PC-9 (cell line): ENCODE measurements at regions not wholly inside any gene's neighbourhood (a gene's known extent, or its start where the extent isn't known, plus 50 kb on each side); places are given as distances from the start of the nearest gene placed in this dataset.

Experiments used
- BruUV-seq: library from RNA; stranded (reverse); fragments of 400-500 nt; replicated peaks from 2 replicates; lab custom pipeline; 2021; lab: Mats Ljungman, UMichigan
- CTCF ChIA-PET: fragments of 300-600 bp; sonication (Branson Sonifier 250); formaldehyde crosslinking; loops from one replicate; lab custom pipeline; 2022; ENCODE audit warnings: antibody characterized with exemption; lab: Charles Lee
- POLR2A ChIA-PET: fragments of 300-600 bp; sonication (Branson Sonifier 250); formaldehyde crosslinking; loops from one replicate; lab custom pipeline; 2022; ENCODE audit warnings: antibody characterized with exemption; ENCODE audit not compliant: unreplicated experiment; lab: Charles Lee
- DNase-seq, 2 experiments: peaks; one replicate each; pipeline versions ENCODE4 v3.0.0 to v3.0.0-alpha.2; 2015 to 2022; ENCODE audit warnings: mixed read lengths in 1 of 2
- H2AFZ ChIP-seq: fragments of 200-600 bp; sonication (generic); 2 replicates; pipeline ENCODE4 v1.8.1; 2017; ENCODE audit warnings: antibody characterized with exemption
- H3F3A ChIP-seq: fragments of 200-600 bp; sonication (generic); 2 replicates; pipeline ENCODE4 v1.8.1; 2017; ENCODE audit warnings: antibody characterized with exemption, mild to moderate bottlenecking, low read depth; ENCODE audit not compliant: insufficient read depth
- H3K27ac ChIP-seq: fragments of 200-600 bp; sonication (generic); 2 replicates; pipeline ENCODE4 v1.6.1; 2016; ENCODE audit warnings: mixed run types
- H3K27me3 ChIP-seq: fragments of 200-600 bp; sonication (generic); 2 replicates; pipeline ENCODE4 v1.6.1; 2016; ENCODE audit warnings: low read depth, mixed run types; ENCODE audit not compliant: insufficient read depth
- H3K36me3 ChIP-seq: fragments of 200-600 bp; sonication (generic); 2 replicates; pipeline ENCODE4 v1.6.1; 2016; ENCODE audit warnings: low read depth, mixed run types
- H3K4me1 ChIP-seq: fragments of 200-600 bp; sonication (generic); replicated peaks from 2 replicates; pipeline ENCODE4 v1.6.1; 2016; ENCODE audit warnings: mixed run types; ENCODE audit not compliant: insufficient read depth
- H3K4me2 ChIP-seq: fragments of 200-600 bp; sonication (generic); 2 replicates; pipeline ENCODE4 v1.6.1; 2017; ENCODE audit warnings: mixed run types
- H3K4me3 ChIP-seq: fragments of 200-600 bp; sonication (generic); 2 replicates; pipeline ENCODE4 v1.6.1; 2016; ENCODE audit warnings: mixed run types
- H3K79me2 ChIP-seq: fragments of 200-600 bp; sonication (generic); 2 replicates; pipeline ENCODE4 v1.6.1; 2017; ENCODE audit warnings: low read depth, mixed run types
- H3K9me2 ChIP-seq: fragments of 200-600 bp; sonication (generic); 2 replicates; pipeline ENCODE4 v1.8.1; 2017; ENCODE audit warnings: mild to moderate bottlenecking; ENCODE audit not compliant: insufficient read depth
- H3K9me3 ChIP-seq: fragments of 200-600 bp; sonication (generic); 2 replicates; pipeline ENCODE4 v1.8.1; 2016; ENCODE audit warnings: low read depth; ENCODE audit not compliant: insufficient read depth
- H4K20me1 ChIP-seq: fragments of 200-600 bp; sonication (generic); 2 replicates; pipeline ENCODE4 v1.8.1; 2017; ENCODE audit not compliant: insufficient read depth
- CTCF ChIP-seq: fragments of 200-600 bp; sonication (generic); conservative IDR thresholded peaks from 2 replicates; pipeline ENCODE4 v1.6.1; 2017; ENCODE audit warnings: mixed run types, antibody characterized with exemption, mild to moderate bottlenecking, moderate library complexity
- EZH2 ChIP-seq: fragments of 200-600 bp; sonication (generic); IDR thresholded peaks from 2 replicates; pipeline ENCODE4 v1.8.0; 2017; ENCODE audit warnings: antibody characterized with exemption, low read depth
- intact Hi-C: fragments of 100-400 bp; cut with micrococcal nuclease; formaldehyde crosslinking; loops from one replicate; pipeline ENCODE4 v1.10.0; 2022; ENCODE audit not compliant: unreplicated experiment

GRCh38 chr20:7347409-7347808, 579.9 kb downstream of the BMP2 start:
- ChIA-PET CTCF (no interaction called here), POLR2A (no interaction called here)
- no peaks in the 10 kb centered on the region for H3F3A ChIP-seq
- no peak overlapping the region for H3K27ac ChIP-seq
- no peak overlapping the region for H3K4me3 ChIP-seq
- no peaks in the 10 kb centered on the region for H4K20me1 ChIP-seq
- H3K36me3 ChIP-seq: no peaks in the 10 kb centered on the region
- H3K27me3 ChIP-seq: no peaks in the 10 kb centered on the region
- no peaks in the 10 kb centered on the region for H3K9me2 ChIP-seq
- no peak overlapping the region for H3K4me2 ChIP-seq
- H3K4me1 ChIP-seq: no peaks in the 10 kb centered on the region
- intact Hi-C loops: no loop called here
- no peak for DNase-seq
- H2AFZ ChIP-seq: no peak overlapping the region
- H3K79me2 ChIP-seq: no peaks in the 10 kb centered on the region
- no TSS peak for BruUV-seq
- no peak for TF ChIP-seq EZH2
- no peak for TF ChIP-seq CTCF
- H3K9me3 ChIP-seq: no peaks in the 10 kb centered on the region

DNA sequence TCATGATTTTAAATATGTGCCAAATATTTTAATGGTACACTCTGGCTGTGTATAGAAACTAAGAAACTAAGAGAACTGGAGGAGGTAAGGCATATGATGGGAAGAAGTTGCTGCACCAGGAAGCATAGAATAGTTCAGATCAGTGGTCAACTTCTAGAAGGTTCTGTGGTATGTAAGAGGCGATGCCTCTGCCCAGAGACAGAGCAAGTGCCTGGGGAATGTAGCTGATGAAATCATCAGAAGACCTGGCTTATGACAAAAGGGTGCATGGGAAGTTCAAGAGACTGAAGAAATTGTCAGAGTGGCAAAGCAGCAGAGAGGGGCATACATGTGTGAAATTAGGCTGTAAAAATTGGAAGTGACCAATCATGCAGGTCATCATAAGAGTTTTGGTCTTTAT, 580.8 kb downstream of the BMP2 start:
- intact Hi-C loops: no loop called here
- Histone ChIP-seq H3K9me3 (no peaks in the 10 kb centered on the region), H3K79me2 (no peaks in the 10 kb centered on the region), H3K36me3 (no peaks in the 10 kb centered on the region), H3K9me2 (no peaks in the 10 kb centered on the region), H3K27me3 (no peaks in the 10 kb centered on the region), H3K27ac (no peak overlapping the region), H4K20me1 (no peaks in the 10 kb centered on the region), H3F3A (no peaks in the 10 kb centered on the region), H3K4me2 (no peak overlapping the region), H3K4me1 (no peaks in the 10 kb centered on the region), H2AFZ (no peak overlapping the region), H3K4me3 (no peak overlapping the region)
- POLR2A ChIA-PET: no interaction called here
- BruUV-seq: no TSS peak
- CTCF ChIA-PET: no interaction called here
- DNase-seq: no peak
- TF ChIP-seq CTCF: no peak

DNA sequence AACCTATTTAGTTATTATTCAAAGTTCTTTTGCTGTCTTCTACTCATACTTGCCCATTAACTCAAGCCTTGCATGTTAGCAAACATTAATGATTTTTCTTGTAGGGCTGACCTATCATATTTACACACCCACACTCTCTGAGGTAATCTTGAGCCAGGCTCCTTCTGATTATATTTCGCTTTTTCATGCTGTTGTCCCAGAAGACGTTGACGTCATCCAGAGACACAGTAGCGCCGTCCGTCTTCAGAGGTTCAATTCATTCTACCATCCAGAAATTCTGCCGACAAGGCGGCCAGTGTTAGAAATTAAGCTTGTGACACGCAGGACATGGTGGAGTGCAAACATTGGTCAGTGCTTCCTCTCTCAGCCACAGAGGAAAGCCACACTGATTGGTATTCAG, 584.7 kb downstream of the BMP2 start:
- H3K27me3 ChIP-seq: no peaks in the 10 kb centered on the region
- no peak overlapping the region for H3K4me3 ChIP-seq
- ChIA-PET CTCF (no interaction called here), POLR2A (no interaction called here)
- H2AFZ ChIP-seq: no peak overlapping the region
- no peaks in the 10 kb centered on the region for H3K36me3 ChIP-seq
- no TSS peak for BruUV-seq
- TF ChIP-seq EZH2 (no peak), CTCF (no peak)
- no peaks in the 10 kb centered on the region for H4K20me1 ChIP-seq
- no peak for DNase-seq
- H3F3A ChIP-seq: no peaks in the 10 kb centered on the region
- no peaks in the 10 kb centered on the region for H3K79me2 ChIP-seq
- intact Hi-C loops: no loop called here
- no peak overlapping the region for H3K27ac ChIP-seq
- H3K9me3 ChIP-seq: no peaks in the 10 kb centered on the region
- H3K4me1 ChIP-seq: no peaks in the 10 kb centered on the region
- no peak overlapping the region for H3K4me2 ChIP-seq
- H3K9me2 ChIP-seq: no peaks in the 10 kb centered on the region
